ENCODE measurements at regions not wholly inside any gene's neighbourhood (a gene's known extent, or its start where the extent isn't known, plus 50 kb on each side); places are given as distances from the start of the nearest gene placed in this dataset.

DNA sequence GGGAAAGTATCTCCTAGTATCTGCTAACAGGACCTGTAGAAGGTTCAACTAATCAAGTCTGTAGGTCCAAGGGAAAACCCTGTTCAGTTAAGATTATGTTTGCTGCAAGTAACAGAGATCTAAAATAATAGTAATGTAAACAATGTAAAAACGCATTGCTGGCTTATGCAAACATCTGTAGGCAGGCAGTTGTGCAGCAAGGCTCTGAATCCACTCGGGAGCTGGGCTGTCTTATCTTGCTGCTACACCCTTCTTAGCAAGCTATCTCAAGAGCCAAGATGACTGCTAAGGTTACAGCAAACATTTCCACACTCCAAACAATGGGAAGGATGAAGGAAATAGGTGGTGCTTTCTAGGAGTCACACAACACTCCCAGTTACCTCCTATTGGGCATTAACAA lies 397.3 kb upstream of the NRSN1 start:
- H3K4me1 Mint-ChIP-seq (ENCODE audit: low read depth, unreplicated experiment), result peaks cover 2% of the 10 kb centered on the region
- H3K27me3 Mint-ChIP-seq (ENCODE audit: unreplicated experiment), result no peaks in the 10 kb centered on the region
- no peak for DNase-seq

GRCh38 chr6:23731609-23732008 lies 394.4 kb upstream of the NRSN1 start:
- Mint-ChIP-seq H3K4me3 (ENCODE audit: unreplicated experiment) (no peak overlapping the region), H3K36me3 (ENCODE audit: unreplicated experiment) (no peaks in the 10 kb centered on the region), H3K27ac (ENCODE audit: unreplicated experiment) (no peak overlapping the region), H3K9me3 (ENCODE audit: unreplicated experiment) (no peaks in the 10 kb centered on the region), H3K27me3 (ENCODE audit: unreplicated experiment) (no peaks in the 10 kb centered on the region), H3K4me1 (ENCODE audit: low read depth, unreplicated experiment) (no peaks in the 10 kb centered on the region)
- TF ChIP-seq, protein P1, sequence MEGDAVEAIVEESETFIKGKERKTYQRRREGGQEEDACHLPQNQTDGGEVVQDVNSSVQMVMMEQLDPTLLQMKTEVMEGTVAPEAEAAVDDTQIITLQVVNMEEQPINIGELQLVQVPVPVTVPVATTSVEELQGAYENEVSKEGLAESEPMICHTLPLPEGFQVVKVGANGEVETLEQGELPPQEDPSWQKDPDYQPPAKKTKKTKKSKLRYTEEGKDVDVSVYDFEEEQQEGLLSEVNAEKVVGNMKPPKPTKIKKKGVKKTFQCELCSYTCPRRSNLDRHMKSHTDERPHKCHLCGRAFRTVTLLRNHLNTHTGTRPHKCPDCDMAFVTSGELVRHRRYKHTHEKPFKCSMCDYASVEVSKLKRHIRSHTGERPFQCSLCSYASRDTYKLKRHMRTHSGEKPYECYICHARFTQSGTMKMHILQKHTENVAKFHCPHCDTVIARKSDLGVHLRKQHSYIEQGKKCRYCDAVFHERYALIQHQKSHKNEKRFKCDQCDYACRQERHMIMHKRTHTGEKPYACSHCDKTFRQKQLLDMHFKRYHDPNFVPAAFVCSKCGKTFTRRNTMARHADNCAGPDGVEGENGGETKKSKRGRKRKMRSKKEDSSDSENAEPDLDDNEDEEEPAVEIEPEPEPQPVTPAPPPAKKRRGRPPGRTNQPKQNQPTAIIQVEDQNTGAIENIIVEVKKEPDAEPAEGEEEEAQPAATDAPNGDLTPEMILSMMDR (IDR thresholded peaks at IDR 0.05; ENCODE audit: partially characterized antibody, unreplicated experiment), result no peak
- DNase-seq, result no peak

More for the DNA sequence above, 397.3 kb upstream of the NRSN1 start:
- H3K9me3 Mint-ChIP-seq (ENCODE audit: unreplicated experiment), result no peaks in the 10 kb centered on the region
- no peaks in the 10 kb centered on the region for H3K36me3 Mint-ChIP-seq (ENCODE audit: unreplicated experiment)
- TF ChIP-seq, protein P1 (IDR thresholded peaks at IDR 0.05; ENCODE audit: partially characterized antibody, unreplicated experiment), result no peak
- H3K4me3 Mint-ChIP-seq (ENCODE audit: unreplicated experiment), result no peak overlapping the region
- H3K27ac Mint-ChIP-seq (ENCODE audit: unreplicated experiment), result no peak overlapping the region

DNA sequence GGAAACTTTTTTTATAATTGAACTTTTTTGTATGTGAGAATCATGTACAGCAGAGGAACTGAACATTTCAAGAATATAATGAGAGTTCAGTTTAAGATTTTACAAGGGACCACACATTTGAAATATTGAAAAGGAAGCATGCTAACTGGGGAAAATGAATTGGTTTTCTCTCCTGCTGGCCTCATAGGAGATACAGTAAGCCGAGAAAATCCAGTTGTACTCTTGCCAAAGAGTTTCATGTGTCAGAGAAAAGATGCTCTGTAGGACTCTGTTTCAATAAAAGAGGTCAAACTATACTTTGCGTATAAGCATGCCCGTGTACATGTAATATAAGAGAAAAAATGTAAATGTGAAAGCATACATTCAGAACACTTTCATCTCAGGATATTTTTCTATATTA lies 393.5 kb upstream of the NRSN1 start:
- no peaks in the 10 kb centered on the region for H3K9me3 Mint-ChIP-seq (ENCODE audit: unreplicated experiment)
- H3K4me3 Mint-ChIP-seq (ENCODE audit: unreplicated experiment), result no peak overlapping the region
- H3K27me3 Mint-ChIP-seq (ENCODE audit: unreplicated experiment), result no peaks in the 10 kb centered on the region
- DNase-seq, result no peak
- TF ChIP-seq, protein P1 (IDR thresholded peaks at IDR 0.05; ENCODE audit: partially characterized antibody, unreplicated experiment), result no peak
- no peaks in the 10 kb centered on the region for H3K4me1 Mint-ChIP-seq (ENCODE audit: low read depth, unreplicated experiment)
- no peak overlapping the region for H3K27ac Mint-ChIP-seq (ENCODE audit: unreplicated experiment)
- H3K36me3 Mint-ChIP-seq (ENCODE audit: unreplicated experiment), result no peaks in the 10 kb centered on the region

GRCh38 chr6:23735151-23735550 lies 390.9 kb upstream of the NRSN1 start:
- Mint-ChIP-seq H3K36me3 (ENCODE audit: unreplicated experiment) (no peaks in the 10 kb centered on the region), H3K4me1 (ENCODE audit: low read depth, unreplicated experiment) (no peaks in the 10 kb centered on the region), H3K27ac (ENCODE audit: unreplicated experiment) (no peak overlapping the region), H3K4me3 (ENCODE audit: unreplicated experiment) (no peak overlapping the region), H3K9me3 (ENCODE audit: unreplicated experiment) (no peaks in the 10 kb centered on the region), H3K27me3 (ENCODE audit: unreplicated experiment) (no peaks in the 10 kb centered on the region)
- DNase-seq, result no peak
- TF ChIP-seq, protein P1 (IDR thresholded peaks at IDR 0.05; ENCODE audit: partially characterized antibody, unreplicated experiment), result no peak

DNA sequence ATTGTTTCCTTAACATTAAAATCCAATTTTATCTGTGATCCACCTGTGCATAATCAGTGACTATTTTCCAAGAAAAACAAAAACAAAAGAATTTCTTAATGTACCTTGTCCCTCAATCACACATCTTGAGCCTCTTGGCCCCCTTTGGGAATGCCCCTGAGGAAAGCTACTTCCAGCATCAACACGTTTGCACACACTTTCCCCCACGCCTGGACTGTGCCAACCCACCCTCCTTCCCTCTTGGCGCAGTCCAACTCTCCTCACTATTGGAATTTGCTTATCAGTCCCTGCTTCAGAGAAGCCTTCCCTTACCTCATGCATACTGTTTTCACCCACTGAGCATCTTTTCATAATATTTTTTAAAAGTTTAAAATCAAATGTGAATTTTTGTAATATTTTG lies 389.4 kb upstream of the NRSN1 start:
- no peak overlapping the region for H3K27ac Mint-ChIP-seq (ENCODE audit: unreplicated experiment)
- no peaks in the 10 kb centered on the region for H3K27me3 Mint-ChIP-seq (ENCODE audit: unreplicated experiment)
- TF ChIP-seq, protein P1 (IDR thresholded peaks at IDR 0.05; ENCODE audit: partially characterized antibody, unreplicated experiment), result no peak
- no peaks in the 10 kb centered on the region for H3K36me3 Mint-ChIP-seq (ENCODE audit: unreplicated experiment)
- no peak overlapping the region for H3K4me3 Mint-ChIP-seq (ENCODE audit: unreplicated experiment)
- H3K9me3 Mint-ChIP-seq (ENCODE audit: unreplicated experiment), result no peaks in the 10 kb centered on the region
- DNase-seq, result no peak
- H3K4me1 Mint-ChIP-seq (ENCODE audit: low read depth, unreplicated experiment), result no peaks in the 10 kb centered on the region
